Spleen (tissue), 11 donors: ENCODE measurements at regions not wholly inside any gene's neighbourhood (a gene's known extent, or its start where the extent isn't known, plus 50 kb on each side); places are given as distances from the start of the nearest gene placed in this dataset.

Source experiments
- DNase-seq: peaks from one replicate; pipeline ENCODE4 v3.0.0-alpha.2; 2020
- H3K27ac ChIP-seq, 8 donors: fragments of 200-600 bp; sonication (generic) in 7 of 8; 1 replicate in 4 of 8; 2 replicates in 4 of 8; pipeline versions ENCODE4 v1.5.0 to v1.8.0; 2016 to 2021; ENCODE audit warnings: inconsistent platforms in 4 of 8, mild to moderate bottlenecking in 4 of 8, moderate library complexity in 1 of 8
- H3K27me3 ChIP-seq, 7 donors: fragments of 200-600 bp; sonication (generic) in 6 of 7; replicated peaks in 1 of 7; 1 replicate in 4 of 7; 2 replicates in 3 of 7; pipeline versions ENCODE4 v1.5.0 to v1.8.0; 2016 to 2021; ENCODE audit warnings: inconsistent platforms in 3 of 7, mild to moderate bottlenecking in 1 of 7
- H3K36me3 ChIP-seq, 6 donors: fragments of 200-600 bp; sonication (generic) in 5 of 6; 1 replicate in 4 of 6; 2 replicates in 2 of 6; pipeline versions ENCODE4 v1.5.0 to v1.8.0; 2016 to 2021; ENCODE audit warnings: inconsistent platforms in 2 of 6
- H3K4me1 ChIP-seq, 6 donors: fragments of 200-600 bp; sonication (generic) in 5 of 6; 1 replicate in 3 of 6; 2 replicates in 3 of 6; pipeline versions ENCODE4 v1.5.0 to v1.8.0; 2016 to 2021; ENCODE audit warnings: inconsistent platforms in 3 of 6
- H3K4me3 ChIP-seq, 8 donors: fragments of 200-600 bp; sonication (generic) in 7 of 8; 1 replicate in 4 of 8; 2 replicates in 4 of 8; pipeline versions ENCODE4 v1.5.0 to v1.8.0; 2016 to 2021; ENCODE audit warnings: inconsistent platforms in 4 of 8, mild to moderate bottlenecking in 4 of 8, moderate library complexity in 2 of 8
- H3K9me3 ChIP-seq, 8 donors: fragments of 200-600 bp; sonication (generic) in 7 of 8; 1 replicate in 4 of 8; 2 replicates in 4 of 8; pipeline versions ENCODE4 v1.5.0 to v1.8.0; 2016 to 2021; ENCODE audit warnings: inconsistent platforms in 4 of 8
- CTCF ChIP-seq, 11 experiments: fragments of 200-600 bp in 7 of 11; fragments of 450-650 bp in 4 of 11; sonication (generic) in 4 of 11; IDR thresholded peaks in 8 of 11; conservative IDR thresholded peaks in 3 of 11; 1 replicate in 7 of 11; 2 replicates in 4 of 11; pipeline versions ENCODE4 v1.4.0 to v1.8.0; 2016 to 2021; ENCODE audit warnings: antibody characterized with exemption in 11 of 11, inconsistent platforms in 4 of 11, mild to moderate bottlenecking in 1 of 11
- POLR2A ChIP-seq, 3 donors: fragments of 450-650 bp; IDR thresholded peaks; one replicate each; pipeline ENCODE4 v1.5.1; 2017; ENCODE audit warnings: antibody characterized with exemption in 3 of 3, mild to moderate bottlenecking in 1 of 3
- POLR2AphosphoS5 ChIP-seq, 3 donors: sonication (generic); formaldehyde crosslinking; IDR thresholded peaks; one replicate each; pipeline ENCODE4 v1.5.1; 2017; ENCODE audit warnings: antibody characterized with exemption in 3 of 3
- WGBS, 5 donors: extraction: QIAGEN DNeasy Blood & Tissue Kit in 3 of 5; methylation state at CpG; one replicate each; pipeline versions ENCODE4 v1.1.5 to v1.1.7; 2013 to 2018; 5-methylcytosine and 5-hydroxymethylcytosine counted together
- intact Hi-C: fragments of 100-400 bp; cut with DNase I; formaldehyde crosslinking; loops from one replicate; pipeline ENCODE4 v1.15.0; 2023; ENCODE audit warnings: low total_unique reads
- donor health status: healthy with polysubstance abuse.
- donor health status: DM: no; HTN: no; CAD: no; lungs with moderate emphysema.
- donor health status: DM: no; HTN: no; CAD: no.
- donor health status: Bipolar disorder and iron deficiency.
- donor health status: healthy.
- donor health status: DM: no; HTN: no; CAD: no.
- donor health status: DM: yes; HTN: yes; CAD: no.

GRCh38 chr18:75563150-75563549, 135.6 kb upstream of the SMIM21 start:
- DNase-seq = no peak
- no peak overlapping the region for H3K4me3 ChIP-seq
- H3K36me3 ChIP-seq = no peaks in the 10 kb centered on the region
- no peak for TF ChIP-seq CTCF (IDR thresholded peaks at IDR 0.05 in 8 of 11, conservative IDR thresholded peaks at IDR 0.05 in 3 of 11)
- TF ChIP-seq POLR2AphosphoS5 (IDR thresholded peaks at IDR 0.05) = no peak
- TF ChIP-seq POLR2A (IDR thresholded peaks at IDR 0.05) = no peak
- intact Hi-C loops = no loop called here
- H3K4me1 ChIP-seq = no peaks in the 10 kb centered on the region
- H3K9me3 ChIP-seq = no peaks in the 10 kb centered on the region
- H3K27me3 ChIP-seq = peaks cover 0 to 6% (median 0%) of the 10 kb centered on the region in 7 donors
- no peak overlapping the region for H3K27ac ChIP-seq
- 84 to 90% (median 87%) methylated on average over 5 of the region's 5 CpGs for WGBS, 5 donors

GRCh38 chr18:75562216-75562615, 134.7 kb upstream of the SMIM21 start:
- no peak for DNase-seq
- H3K4me3 ChIP-seq = no peak overlapping the region
- no peaks in the 10 kb centered on the region for H3K4me1 ChIP-seq
- WGBS, 5 donors = 71 to 88% (median 83%) methylated on average over 5 of the region's 5 CpGs
- peaks cover 0 to 1% (median 0%) of the 10 kb centered on the region in 7 donors for H3K27me3 ChIP-seq
- H3K9me3 ChIP-seq = no peaks in the 10 kb centered on the region
- H3K36me3 ChIP-seq = no peaks in the 10 kb centered on the region
- TF ChIP-seq POLR2A (IDR thresholded peaks at IDR 0.05) = no peak
- TF ChIP-seq POLR2AphosphoS5 (IDR thresholded peaks at IDR 0.05) = no peak
- no peak for TF ChIP-seq CTCF (IDR thresholded peaks at IDR 0.05 in 8 of 11, conservative IDR thresholded peaks at IDR 0.05 in 3 of 11)
- intact Hi-C loops = no loop called here
- H3K27ac ChIP-seq = no peak overlapping the region

- Histone ChIP-seq H3K4me3 (no peak overlapping the region), H3K9me3 (no peaks in the 10 kb centered on the region), H3K36me3 (no peaks in the 10 kb centered on the region), H3K27me3 (no peaks in the 10 kb centered on the region), H3K4me1 (no peaks in the 10 kb centered on the region), H3K27ac (no peak overlapping the region)
- no peak for DNase-seq
- 45 to 69% (median 52%) methylated on average over 1 of the region's 1 CpG for WGBS, 5 donors
- TF ChIP-seq POLR2AphosphoS5 (IDR thresholded peaks at IDR 0.05) (no peak), CTCF (IDR thresholded peaks at IDR 0.05 in 8 of 11, conservative IDR thresholded peaks at IDR 0.05 in 3 of 11) (no peak), POLR2A (IDR thresholded peaks at IDR 0.05) (no peak)
- intact Hi-C loops = no loop called here
Observed at GRCh38 chr18:75558790-75559189, 131.3 kb upstream of the SMIM21 start.

- no peak overlapping the region for H3K4me3 ChIP-seq
- intact Hi-C loops = no loop called here
- H3K9me3 ChIP-seq = no peaks in the 10 kb centered on the region
- no peaks in the 10 kb centered on the region for H3K4me1 ChIP-seq
- no peak for TF ChIP-seq POLR2AphosphoS5 (IDR thresholded peaks at IDR 0.05)
- TF ChIP-seq POLR2A (IDR thresholded peaks at IDR 0.05) = no peak
- no peak for TF ChIP-seq CTCF (IDR thresholded peaks at IDR 0.05 in 8 of 11, conservative IDR thresholded peaks at IDR 0.05 in 3 of 11)
- H3K27ac ChIP-seq = no peak overlapping the region
- no peak for DNase-seq
- no peaks in the 10 kb centered on the region for H3K36me3 ChIP-seq
- no peaks in the 10 kb centered on the region for H3K27me3 ChIP-seq
- 73 to 85% (median 75%) methylated on average over 3 of the region's 3 CpGs for WGBS, 5 donors
Observed at GRCh38 chr18:75556841-75557240, 129.3 kb upstream of the SMIM21 start.
